ENCODE measurements at regions not wholly inside any gene's neighbourhood (a gene's known extent, or its start where the extent isn't known, plus 50 kb on each side); places are given as distances from the start of the nearest gene placed in this dataset.

DNA sequence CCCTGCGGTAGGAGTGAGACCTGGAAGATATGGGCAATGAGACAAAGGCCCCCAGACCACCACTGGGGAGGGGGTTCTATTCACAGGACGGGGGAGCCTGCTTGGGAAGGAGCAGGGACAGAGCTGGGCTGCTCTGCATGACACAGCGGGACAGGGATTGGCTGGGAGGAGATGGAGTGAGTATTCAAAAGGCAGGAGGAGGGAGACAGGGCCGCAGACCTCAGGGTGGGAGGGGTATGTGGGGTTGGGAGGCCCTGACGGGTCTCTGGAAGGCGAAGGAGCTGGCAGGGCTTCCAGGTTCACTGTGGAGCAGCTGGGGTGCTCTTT lies 60.8 kb upstream of the RPS6KA2 start:
- DNase-seq, result no peak

- no peak for DNase-seq
Observed at GRCh38 chr6:166687070-166687878, 60.2 kb upstream of the RPS6KA2 start.

- DNase-seq, result no peak
Observed at GRCh38 chr6:166686317-166686716, 59.3 kb upstream of the RPS6KA2 start.

DNA sequence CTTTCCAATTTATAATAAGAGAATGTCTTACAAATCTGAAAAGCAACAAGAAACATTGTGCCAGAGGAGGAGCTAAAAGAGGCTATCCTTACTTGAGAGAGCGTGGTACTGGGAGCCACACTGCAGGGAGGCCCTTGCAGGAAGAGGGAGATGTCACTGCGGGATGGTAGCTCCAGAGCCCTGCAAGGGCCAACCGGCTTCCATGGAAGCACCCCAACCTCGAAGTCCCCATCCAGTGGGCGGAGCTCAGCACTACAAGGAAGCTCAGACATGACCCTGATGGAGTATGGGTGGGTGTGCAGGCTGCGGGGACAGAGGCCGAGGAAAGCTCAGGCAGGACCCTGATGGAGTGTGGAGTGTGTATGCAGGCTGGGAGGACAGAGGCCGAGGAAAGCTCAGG lies 57.8 kb upstream of the RPS6KA2 start:
- no peak for DNase-seq

GRCh38 chr6:166684170-166684569 lies 57.1 kb upstream of the RPS6KA2 start:
- no peak for DNase-seq

- DNase-seq, result no peak
Observed at GRCh38 chr6:166683477-166683876, 56.4 kb upstream of the RPS6KA2 start.

DNA sequence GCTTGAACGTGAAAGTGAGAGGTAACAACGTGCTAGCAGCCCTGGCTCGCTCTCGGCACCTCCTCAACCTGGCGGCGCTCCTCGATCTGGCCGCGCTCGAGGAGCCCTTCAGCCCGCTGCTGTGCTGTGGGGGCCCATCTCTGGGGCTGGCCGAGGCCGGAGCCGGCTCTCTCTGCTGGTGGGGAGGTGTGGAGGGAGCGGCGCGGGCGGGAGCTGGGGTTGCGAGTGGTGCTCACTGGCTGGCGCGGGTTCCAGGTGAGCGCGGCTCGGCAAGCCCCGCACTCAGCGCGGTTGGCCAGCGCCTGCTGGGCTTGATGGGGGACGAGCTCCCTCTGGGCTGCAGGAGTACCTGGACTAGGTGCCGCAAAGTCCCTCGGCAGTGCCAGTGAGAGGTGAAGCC lies 52.5 kb upstream of the RPS6KA2 start:
- DNase-seq, result no peak

- no peak for DNase-seq
Observed at GRCh38 chr6:166678426-166678825, 51.4 kb upstream of the RPS6KA2 start.

DNA sequence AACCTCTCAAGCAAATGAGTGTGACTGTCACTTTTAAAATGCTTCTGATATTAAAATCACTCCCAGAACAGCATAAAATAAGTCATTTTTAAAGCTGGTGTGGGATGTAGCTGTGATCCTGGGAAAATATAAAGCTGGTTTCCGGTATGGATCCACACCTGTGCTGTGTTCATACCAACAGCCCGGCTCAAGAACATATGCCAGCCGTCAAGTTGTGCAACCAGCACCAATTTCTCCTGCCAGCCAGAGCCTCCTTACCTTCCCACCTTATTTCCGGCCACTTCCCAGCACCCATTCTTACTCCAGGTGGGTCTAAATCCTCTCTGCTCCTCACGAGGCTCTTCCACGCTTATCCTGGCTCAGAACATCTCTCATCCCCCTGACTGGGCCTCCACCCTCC lies 50.9 kb upstream of the RPS6KA2 start:
- DNase-seq, result no peak

Measured in activated CD4-positive, alpha-beta T cell treated with anti-CD3 and anti-CD28 coated beads for 4 hours (primary cell).